ENCODE measurements at regions not wholly inside any gene's neighbourhood (a gene's known extent, or its start where the extent isn't known, plus 50 kb on each side); places are given as distances from the start of the nearest gene placed in this dataset.

- no peak for TF ChIP-seq CTCF (conservative IDR thresholded peaks at IDR 0.05; ENCODE audit: low read depth, low read length)
- no peak overlapping the region for H3K4me3 ChIP-seq (ENCODE audit: low read depth, low read length)
- DNase-seq (ENCODE audit: low read depth): no peak
Measured at GRCh38 chr3:7877312-7877711, 624.3 kb upstream of the LMCD1 start.

- no peak overlapping the region for H3K4me3 ChIP-seq (ENCODE audit: low read depth, low read length)
- no peak for DNase-seq (ENCODE audit: low read depth)
- no peak for TF ChIP-seq CTCF (conservative IDR thresholded peaks at IDR 0.05; ENCODE audit: low read depth, low read length)
Measured at GRCh38 chr3:7879572-7879971, 622.1 kb upstream of the LMCD1 start.

GRCh38 chr3:7881946-7882345, 619.7 kb upstream of the LMCD1 start:
- no peak overlapping the region for H3K4me3 ChIP-seq (ENCODE audit: low read depth, low read length)
- TF ChIP-seq CTCF (conservative IDR thresholded peaks at IDR 0.05; ENCODE audit: low read depth, low read length): no peak
- DNase-seq (ENCODE audit: low read depth): no peak

GRCh38 chr3:7897655-7898054, 604.0 kb upstream of the LMCD1 start:
- no peak for DNase-seq (ENCODE audit: low read depth)
- H3K4me3 ChIP-seq (ENCODE audit: low read depth, low read length): no peak overlapping the region
- no peak for TF ChIP-seq CTCF (conservative IDR thresholded peaks at IDR 0.05; ENCODE audit: low read depth, low read length)

GRCh38 chr3:7913283-7913682, 588.3 kb upstream of the LMCD1 start:
- DNase-seq (ENCODE audit: low read depth): no peak
- no peak overlapping the region for H3K4me3 ChIP-seq (ENCODE audit: low read depth, low read length)

GRCh38 chr3:7915356-7915755, 586.3 kb upstream of the LMCD1 start:
- DNase-seq (ENCODE audit: low read depth): no peak
- H3K4me3 ChIP-seq (ENCODE audit: low read depth, low read length): no peak overlapping the region
- no peak for TF ChIP-seq CTCF (conservative IDR thresholded peaks at IDR 0.05; ENCODE audit: low read depth, low read length)

More at GRCh38 chr3:7913283-7913682, 588.3 kb upstream of the LMCD1 start:
- TF ChIP-seq CTCF (conservative IDR thresholded peaks at IDR 0.05; ENCODE audit: low read depth, low read length): no peak

GRCh38 chr3:7917443-7918151, 584.0 kb upstream of the LMCD1 start:
- no peak overlapping the region for H3K4me3 ChIP-seq (ENCODE audit: low read depth, low read length)
- TF ChIP-seq CTCF (conservative IDR thresholded peaks at IDR 0.05; ENCODE audit: low read depth, low read length): no peak
- DNase-seq (ENCODE audit: low read depth): no peak

Measured in choroid plexus epithelial cell (primary cell).